Stomach (tissue), 4 donors: ENCODE measurements at regions not wholly inside any gene's neighbourhood (a gene's known extent, or its start where the extent isn't known, plus 50 kb on each side); places are given as distances from the start of the nearest gene placed in this dataset.

Source experiments
- POLR2A ChIP-seq, 4 donors: fragments of 450-650 bp; IDR thresholded peaks; one replicate each; pipeline ENCODE4 v1.6.1; 2016; ENCODE audit warnings: antibody characterized with exemption in 4 of 4, control low read depth in 2 of 4, mild to moderate bottlenecking in 1 of 4, moderate library complexity in 1 of 4
- POLR2AphosphoS5 ChIP-seq, 3 donors: sonication (generic); formaldehyde crosslinking; IDR thresholded peaks; one replicate each; pipeline ENCODE4 v1.6.1; 2016; ENCODE audit warnings: antibody characterized with exemption in 3 of 3
- TF ChIP-seq, protein P1 (sequence below), 7 experiments: fragments of 450-650 bp in 4 of 7; fragments of 200-600 bp in 3 of 7; sonication (generic) in 3 of 7; IDR thresholded peaks; one replicate each; pipeline ENCODE4 v1.5.1; 2016 to 2019; ENCODE audit warnings: antibody characterized with exemption in 7 of 7, control low read depth in 2 of 7, mild to moderate bottlenecking in 1 of 7

DNA sequence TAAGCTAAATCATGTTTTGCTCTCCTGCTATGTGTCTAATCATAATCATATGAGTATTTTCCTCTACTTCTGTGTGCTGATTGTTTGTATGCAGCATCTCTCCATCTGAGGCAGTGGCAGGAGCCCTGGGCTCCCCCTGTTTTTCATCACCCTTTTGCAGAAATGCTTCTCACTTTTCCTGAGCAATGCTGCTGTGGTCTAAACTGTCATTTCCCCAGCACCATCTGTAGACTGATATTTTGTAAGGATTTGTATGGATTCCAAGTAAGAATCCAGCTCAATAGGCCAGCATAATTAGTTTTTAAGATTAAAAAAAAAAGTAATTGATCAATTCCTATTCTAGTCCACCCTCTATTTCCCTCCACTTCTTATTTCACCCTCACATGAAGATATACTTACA, 257.0 kb upstream of the CPHXL start:
- TF ChIP-seq POLR2A (IDR thresholded peaks at IDR 0.05) (no peak), POLR2AphosphoS5 (IDR thresholded peaks at IDR 0.05) (no peak)
- TF ChIP-seq, protein P1, sequence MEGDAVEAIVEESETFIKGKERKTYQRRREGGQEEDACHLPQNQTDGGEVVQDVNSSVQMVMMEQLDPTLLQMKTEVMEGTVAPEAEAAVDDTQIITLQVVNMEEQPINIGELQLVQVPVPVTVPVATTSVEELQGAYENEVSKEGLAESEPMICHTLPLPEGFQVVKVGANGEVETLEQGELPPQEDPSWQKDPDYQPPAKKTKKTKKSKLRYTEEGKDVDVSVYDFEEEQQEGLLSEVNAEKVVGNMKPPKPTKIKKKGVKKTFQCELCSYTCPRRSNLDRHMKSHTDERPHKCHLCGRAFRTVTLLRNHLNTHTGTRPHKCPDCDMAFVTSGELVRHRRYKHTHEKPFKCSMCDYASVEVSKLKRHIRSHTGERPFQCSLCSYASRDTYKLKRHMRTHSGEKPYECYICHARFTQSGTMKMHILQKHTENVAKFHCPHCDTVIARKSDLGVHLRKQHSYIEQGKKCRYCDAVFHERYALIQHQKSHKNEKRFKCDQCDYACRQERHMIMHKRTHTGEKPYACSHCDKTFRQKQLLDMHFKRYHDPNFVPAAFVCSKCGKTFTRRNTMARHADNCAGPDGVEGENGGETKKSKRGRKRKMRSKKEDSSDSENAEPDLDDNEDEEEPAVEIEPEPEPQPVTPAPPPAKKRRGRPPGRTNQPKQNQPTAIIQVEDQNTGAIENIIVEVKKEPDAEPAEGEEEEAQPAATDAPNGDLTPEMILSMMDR (IDR thresholded peaks at IDR 0.05) = no peak
